Smooth muscle cell of the brain vasculature (primary cell): ENCODE measurements at regions not wholly inside any gene's neighbourhood (a gene's known extent, or its start where the extent isn't known, plus 50 kb on each side); places are given as distances from the start of the nearest gene placed in this dataset.
"Not testable (repeated sequence)": the region's sequence is repeated elsewhere in the genome, so short reads cannot be mapped to it uniquely, and the experiment has no call there.

Source experiments
- DNase-seq: peaks from one replicate; pipeline ENCODE4 v3.0.0-alpha.2; 2012; ENCODE audit warnings: low read depth, low spot score

DNA sequence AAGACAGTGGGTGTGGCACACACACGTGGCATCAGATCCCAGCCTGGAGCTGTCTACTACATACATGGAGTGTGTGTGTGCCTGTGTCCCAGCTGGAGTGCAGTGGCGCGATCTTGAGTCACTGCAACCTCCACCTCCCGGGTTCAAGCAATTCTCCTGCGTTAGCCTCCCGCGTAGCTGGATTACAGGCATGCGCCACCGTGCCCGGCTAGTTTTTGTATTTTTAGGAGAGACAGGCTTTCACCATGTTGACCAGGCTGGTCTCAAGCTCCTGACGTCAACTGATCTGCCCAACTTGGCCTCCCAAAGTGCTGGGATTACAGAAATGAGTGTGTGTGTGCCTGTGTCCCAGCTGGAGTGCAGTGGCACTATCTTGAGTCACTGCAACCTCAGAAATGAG, 108.8 kb downstream of the IL12A start:
- no peak for DNase-seq

DNA sequence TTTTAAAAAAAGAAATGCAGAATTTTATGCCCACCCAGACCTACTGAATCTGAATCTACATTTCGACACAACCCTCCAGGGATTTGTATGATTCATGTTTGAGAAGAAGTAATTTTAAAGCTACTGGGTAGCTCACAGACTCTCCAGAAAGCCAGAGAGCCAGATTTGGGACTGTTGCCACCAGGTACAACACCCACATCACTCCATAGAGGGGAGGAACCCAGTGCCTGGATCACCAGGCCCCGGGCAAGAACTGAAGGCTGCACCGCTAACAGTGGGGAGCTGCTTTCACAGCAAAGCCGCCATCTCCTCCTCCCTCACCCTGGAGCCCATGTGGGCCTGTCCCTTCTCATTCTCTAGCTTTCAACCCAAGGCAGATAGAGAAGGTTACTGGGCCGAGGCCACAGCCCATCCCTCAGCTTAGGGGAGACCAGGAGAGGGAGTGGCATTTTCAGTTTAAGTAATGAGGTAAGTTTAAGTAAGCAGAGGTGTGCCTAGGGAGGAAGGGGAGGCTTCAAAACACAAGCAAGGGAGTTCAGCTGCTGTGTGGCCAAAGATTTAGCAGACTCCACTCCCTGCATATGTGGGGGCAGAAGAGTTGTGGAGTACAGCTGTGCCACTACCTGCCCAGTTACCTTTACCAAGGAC, 109.8 kb downstream of the IL12A start:
- DNase-seq, result no peak

DNA sequence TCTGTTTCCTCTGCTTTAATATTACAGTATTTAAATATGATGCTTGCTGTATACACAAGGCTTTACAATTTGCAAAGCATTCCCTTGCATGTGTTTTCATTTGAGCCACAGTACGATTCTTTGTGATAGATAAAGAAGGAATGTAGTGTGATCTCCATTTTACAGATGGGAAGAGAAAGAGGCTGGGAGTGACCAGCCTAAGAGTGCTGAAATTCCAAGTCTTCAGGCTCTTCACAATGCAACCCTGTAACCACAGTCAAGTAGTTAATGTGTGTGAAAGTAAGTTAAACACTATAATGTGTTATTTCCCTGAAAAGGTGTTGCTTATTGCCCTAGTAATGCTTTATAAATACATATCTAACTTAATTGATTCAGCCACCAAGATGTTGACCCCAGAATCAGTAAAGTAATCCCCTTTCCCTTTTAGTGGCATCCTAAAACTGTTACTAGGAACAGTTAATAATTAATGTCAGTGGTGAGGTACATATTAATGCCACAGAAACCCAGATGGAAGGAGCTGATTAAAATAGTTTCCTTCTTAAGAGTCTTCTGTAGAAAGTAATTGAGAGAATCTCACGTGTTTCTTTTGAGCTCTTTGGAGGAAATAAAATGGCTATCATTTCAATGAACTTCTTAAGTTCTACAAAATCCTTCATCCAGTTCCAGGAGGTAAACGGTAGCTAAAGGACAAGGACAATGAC, 110.4 kb downstream of the IL12A start:
- DNase-seq, result no peak

DNA sequence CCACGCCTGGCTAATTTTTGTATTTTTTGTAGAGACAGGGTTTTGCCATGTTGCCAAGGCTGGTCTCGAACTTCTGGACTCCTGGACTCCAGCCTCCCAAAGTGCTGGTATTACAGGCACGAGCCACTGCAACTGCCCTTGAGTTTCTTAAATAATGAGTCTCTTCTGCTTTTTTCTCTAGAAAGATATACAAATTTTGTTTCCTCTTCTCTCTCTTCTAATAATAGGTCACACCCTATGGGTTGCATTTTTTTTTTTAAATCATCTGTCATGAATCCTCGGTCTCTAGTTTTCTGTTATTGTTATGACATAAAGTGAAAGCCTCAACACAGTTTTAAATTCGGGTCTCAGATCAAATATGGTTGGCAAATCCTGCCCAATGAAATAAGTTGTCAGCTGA, 111.2 kb downstream of the IL12A start:
- no peak for DNase-seq

DNA sequence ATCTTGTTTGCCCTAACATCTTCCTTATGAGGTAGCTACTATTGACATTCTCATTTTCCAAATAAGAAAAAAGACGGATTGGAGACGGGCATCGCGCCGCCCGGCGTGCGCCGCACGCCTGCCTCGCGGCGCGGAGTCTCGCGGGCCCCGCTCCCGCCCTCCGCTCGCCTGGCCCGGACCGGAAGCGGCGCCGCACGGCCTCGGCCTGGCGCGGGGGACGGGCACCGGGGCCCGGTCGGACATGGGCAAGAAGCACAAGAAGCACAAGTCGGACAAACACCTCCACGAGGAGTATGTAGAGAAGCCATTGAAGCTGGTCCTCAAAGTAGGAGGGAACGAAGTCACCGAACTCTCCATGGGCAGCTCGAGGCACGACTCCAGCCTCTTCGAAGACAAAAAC, 112.0 kb downstream of the IL12A start:
- no peak for DNase-seq

DNA sequence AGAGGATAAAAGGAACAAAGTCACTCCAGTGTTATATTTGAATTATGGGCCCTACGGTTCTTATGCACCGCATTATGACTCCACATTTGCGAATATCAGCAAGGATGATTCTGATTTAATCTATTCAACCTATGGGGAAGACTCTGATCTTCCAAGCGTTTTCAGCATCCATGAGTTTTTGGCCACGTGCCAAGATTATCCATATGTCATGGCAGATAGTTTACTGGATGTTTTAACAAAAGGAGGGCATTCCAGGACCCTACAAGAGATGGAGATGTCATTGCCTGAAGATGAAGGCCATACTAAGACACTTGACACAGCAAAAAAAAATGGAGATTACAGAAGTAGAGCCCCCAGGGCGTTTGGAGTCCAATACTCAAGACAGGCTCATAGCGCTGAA, 113.4 kb downstream of the IL12A start:
- DNase-seq, result not testable (repeated sequence)

DNA sequence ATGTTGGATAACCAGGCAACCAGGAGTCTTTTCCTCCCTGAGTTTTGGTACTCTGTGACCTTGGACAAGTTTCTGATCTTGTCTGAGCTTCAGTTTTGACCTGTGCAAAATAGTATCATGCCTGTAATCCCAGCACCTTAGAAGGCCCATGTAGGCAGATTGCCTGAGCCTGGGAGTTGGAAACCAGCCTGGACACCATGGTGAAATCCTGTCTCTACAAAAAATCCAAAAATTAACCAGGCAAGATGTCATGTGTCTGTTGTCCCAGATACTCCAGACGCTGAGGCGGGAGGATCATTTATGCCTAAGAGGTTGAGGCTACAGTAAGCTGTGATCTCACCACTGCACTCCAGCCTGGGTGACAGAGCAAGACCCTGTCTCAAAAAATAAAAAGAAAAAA, 114.8 kb downstream of the IL12A start:
- DNase-seq, result no peak

DNA sequence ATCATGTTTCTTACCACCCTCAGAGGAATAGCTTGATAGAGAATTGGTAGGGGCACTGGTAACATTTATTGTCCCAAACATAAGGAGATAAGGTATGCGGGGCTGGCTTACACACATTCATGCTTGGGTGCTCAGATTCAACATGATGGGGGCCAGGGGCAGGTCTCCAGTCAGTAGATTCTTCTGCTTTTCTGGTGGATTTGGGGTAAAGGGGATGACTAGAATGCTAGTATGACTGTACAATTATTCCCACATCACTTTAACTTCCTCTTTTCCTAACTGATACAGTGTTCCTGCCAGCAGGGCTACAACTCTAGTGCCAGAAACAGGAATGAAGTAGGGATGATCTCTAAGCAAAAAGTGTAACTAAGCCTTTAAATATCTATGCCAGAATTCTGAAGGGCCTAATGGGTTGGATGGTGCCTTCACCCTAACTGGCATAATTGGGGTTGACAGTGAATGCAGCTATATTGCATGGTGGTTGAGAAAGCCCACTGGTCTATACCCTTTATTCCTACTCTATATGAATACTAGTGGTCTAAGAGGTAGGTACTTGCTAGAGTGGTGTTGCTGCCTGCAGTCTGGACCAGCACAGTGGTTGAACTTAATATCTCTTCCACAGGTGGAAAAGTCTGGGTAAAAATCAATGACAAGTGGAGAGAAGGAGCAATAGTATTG, 117.4 kb downstream of the IL12A start:
- DNase-seq, result no peak

DNA sequence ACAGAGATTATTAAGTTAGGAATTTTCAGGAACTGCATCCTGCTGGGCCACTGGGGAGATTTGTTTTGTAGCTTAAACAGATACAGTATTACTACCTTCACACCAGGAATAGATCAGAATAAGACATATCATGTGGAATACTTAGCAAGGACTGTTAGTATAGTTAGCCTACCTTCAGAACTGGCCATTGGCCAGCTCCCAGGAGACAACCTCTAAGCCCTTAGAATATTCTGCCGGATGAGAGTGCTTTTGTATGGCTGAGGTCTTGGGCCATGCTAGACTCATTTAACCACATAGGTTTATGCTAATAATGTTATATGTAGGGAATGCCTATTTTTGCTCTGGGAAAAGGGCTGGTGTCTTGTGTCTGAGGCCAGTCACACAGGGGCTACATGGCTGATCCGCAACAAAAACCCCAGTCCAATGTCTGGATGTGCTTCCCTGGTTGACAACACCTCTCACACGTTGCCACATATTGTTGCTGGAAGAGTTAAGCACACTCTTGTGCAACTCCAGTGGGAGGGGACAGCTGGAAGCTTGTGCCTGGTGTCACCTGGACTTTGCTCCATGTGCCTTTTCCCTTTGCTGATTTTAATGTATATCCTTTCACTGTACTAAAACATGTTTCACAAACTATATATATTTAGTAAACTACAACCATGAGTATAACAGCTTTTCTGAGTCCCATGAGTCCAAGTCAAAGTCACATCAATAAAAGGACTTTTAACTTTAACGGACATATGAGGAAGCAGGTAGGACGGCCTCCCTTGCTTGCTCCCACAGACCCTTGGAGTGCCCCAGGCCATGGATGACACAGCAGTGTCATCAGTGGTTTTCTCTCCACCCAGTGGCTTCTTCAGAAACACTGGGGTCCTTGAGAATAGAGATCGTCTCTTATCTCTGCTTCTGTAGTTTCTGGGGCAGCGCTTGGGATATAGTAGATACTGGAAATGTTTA, 118.0 kb upstream of the C3orf80 start:
- no peak for DNase-seq

DNA sequence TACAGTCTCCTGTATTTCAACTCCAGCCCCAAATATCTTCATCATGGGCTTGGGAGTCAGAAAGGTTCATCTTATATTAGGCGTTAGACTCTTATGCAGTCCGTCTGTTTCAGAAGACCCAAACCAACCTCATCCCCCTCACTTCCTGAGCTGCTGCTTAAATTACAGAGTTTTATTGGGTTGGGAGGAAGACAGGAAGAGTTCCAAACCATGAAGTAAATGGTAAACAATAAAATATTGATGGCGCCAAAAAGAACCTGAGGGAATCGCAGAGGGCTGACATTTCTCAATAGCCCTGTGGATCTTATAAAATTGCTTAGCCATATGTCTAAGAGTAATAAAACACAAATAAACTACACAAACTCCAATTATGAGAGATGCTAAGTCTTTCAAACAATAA, 116.9 kb upstream of the C3orf80 start:
- DNase-seq, result no peak

DNA sequence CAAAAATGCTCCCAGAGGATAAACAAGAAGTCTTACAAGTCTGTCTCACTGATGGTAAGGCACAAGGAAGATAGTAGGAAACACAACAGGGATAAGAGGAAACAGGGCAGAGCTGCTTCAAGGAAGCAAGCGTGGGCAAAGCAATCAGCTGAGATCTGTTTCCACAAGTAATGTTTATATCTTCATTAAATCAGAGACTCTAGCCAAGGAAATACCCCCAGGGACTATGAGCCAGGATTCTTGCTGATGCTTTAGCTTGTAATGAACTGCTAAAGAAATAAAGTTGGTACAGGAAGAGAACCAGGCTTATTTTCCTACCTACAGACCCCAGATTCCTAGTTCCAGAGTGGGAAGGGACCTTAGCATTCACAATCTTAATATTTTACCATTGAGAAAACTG, 112.7 kb upstream of the C3orf80 start:
- DNase-seq, result no peak

DNA sequence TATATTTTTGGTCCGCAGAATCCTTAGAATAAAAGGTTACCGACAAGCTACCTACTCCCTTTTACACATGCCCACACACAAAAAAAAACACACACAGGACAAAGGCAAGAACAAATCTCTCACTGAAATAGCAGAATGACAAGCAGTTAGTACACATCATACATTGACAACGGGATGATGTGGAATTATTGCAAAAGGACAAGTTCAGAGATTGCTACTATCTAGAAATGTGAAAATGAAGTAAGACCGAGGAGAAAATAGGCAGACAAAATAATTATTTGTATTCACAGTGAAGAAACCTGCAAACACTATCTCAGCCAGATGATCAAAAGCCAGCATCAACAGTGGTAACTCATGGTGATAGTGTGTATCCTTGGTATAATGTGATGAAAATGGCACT, 112.2 kb upstream of the C3orf80 start:
- no peak for DNase-seq

DNA sequence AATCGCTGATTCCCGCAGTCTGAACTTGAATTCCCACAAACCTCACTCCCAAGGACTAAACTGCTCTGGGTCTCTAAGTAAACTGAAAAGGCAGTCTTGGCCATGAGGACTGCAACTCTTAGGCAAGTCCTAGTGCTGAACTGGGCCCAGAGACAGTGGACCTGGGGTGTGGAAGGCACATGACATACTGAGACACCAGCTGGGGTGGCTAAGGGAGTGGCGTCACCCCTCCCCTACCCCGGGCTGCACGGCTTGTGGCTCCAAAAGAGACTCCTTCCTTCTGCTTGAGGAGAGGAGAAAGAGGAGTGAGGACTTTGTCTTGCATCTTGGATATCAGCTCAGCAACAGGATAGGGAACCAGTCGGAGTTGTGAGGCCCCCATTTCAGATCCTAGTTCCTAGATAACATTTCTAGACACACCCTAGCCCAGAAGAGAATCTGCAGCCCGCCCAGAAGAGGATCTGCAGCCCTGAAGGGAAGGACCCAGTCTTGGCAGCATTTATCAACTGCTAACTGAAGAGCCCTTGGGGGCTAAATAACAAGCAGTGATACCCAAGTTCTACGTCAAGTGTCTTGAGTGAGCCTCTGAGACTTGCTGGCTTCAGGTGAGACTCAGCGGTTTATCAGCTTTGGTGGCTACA, 110.7 kb upstream of the C3orf80 start:
- no peak for DNase-seq

DNA sequence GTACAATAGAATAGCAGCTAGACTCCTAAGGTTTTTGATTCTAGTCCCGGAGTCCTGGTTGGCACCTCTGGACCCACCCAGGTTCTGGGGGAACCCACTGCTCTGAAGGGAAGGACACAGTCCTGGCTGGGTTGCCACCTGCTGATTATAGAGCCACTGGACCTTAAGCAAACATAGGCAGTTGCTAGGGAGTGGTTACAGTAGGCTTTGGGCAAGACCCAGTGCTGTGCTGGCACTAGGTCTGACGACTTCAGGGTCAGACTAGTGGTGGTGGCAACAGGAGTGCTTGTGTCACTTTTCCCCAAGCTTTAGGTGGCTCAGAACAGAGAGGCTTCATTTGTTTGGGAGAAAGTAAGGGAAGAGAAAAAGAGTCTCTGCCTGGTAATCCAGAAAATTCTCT, 109.8 kb upstream of the C3orf80 start:
- DNase-seq, result no peak

DNA sequence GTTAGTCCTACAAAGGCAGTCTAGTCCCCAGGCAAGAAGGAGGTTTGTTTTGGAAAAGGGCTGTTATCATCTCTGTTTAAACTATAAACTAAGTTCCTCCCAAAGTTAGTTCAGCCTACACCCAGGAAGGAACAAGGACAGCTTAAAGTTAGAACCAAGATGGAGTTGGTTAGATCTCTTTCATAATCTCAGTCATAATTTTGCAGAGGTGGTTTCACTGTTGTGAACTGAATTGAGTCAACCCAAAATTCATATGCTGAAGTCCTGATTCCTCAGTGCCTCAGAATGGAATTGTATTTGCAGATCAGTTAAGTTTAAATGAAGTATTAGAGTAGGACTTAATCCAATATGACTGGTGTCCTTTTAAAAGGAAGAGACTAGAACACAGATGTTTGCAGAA, 101.0 kb upstream of the C3orf80 start:
- no peak for DNase-seq

DNA sequence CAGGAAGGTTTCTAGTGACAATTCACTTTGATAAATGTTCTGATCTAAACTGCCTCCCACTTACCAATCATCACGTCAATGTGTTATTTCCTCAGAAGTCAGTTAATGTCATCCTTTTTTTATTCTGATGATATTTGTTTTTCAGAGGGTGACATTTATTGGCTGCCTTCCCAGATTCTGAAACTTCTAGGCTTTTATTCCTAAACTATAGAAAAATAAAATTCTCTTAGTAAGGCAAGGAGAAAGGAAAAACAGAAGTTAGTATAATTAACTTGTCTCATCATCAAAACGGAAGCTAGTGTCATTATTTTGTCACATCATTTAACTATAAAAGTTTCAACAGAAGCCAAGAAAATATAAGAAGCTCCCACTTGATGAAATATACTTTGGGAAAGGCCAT, 100.0 kb upstream of the C3orf80 start:
- no peak for DNase-seq

DNA sequence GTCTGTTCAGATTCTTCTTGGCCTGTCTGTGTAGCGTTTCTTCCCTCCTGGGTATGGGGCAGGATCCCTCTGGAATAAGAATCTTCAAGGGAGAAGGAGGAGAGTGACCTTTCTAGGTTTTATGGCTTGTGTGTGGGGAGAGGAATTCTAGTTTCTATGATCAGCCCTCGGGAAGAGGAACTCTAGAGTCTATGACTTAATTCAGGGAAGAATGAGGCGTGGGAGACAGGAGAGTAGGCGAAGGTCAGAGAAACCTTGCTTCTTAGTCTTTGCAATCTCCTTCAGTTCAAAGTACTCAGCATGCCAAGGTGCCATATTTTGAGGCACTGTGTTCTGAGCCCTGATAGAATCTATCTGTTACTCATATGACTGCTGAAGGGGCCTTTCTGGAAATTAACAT, 99.2 kb upstream of the C3orf80 start:
- DNase-seq, result no peak

DNA sequence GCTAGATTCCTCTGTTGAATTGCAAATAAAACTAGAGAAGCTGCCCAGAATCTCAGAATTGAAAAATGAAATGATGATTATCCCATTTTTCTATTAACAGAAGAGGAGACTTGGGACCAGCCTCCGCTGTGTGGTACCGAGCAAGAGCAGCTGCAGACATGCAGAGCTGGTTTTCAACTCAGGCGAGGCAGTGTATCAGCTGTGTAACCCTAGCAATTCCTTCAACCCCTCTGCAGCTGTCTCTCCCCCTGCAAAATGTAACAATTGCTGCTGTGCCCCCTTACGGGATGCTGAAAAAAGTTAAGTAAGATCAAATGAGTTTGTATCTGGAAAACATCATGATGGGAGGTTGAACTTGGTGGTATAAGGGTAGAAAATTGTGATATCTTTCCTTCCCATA, 98.5 kb upstream of the C3orf80 start:
- no peak for DNase-seq

DNA sequence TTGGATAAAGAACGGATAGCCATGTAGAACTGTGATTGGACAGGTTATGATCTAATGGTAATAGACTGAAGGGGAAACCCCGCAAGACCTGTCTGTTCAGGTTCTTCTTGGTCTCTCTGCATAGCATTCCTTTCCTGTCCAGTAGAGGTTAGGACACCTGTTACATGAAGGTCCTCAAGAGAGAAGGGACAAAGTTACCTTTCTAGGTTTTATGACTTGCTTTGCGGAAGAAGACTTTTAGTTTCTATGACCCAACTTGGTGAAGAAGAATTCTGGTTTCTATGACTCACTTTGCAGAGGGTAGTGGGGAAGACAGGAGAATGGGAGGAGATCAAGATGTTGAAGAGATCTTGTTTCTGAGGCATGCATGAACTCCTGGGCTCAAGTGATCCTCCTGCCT, 97.9 kb upstream of the C3orf80 start:
- no peak for DNase-seq

DNA sequence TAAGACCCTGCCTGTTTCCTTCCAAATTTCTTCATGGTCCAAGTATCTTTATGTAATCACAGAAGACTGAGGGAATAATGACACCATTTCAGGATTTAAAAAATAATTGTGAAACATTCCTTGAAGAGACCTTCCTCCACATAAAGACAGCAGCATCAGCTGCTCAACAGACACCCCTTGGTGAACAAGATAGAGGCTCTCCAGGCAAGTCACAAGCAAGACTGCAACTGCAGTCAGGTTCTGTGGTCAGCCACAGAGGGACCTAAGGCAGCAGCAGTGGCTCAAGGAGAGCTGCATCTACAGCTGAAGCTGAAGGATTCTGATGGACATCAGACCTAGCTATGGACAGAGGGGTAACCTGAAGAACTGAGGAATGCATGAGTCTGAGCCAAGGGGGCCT, 97.2 kb upstream of the C3orf80 start:
- DNase-seq, result no peak

DNA sequence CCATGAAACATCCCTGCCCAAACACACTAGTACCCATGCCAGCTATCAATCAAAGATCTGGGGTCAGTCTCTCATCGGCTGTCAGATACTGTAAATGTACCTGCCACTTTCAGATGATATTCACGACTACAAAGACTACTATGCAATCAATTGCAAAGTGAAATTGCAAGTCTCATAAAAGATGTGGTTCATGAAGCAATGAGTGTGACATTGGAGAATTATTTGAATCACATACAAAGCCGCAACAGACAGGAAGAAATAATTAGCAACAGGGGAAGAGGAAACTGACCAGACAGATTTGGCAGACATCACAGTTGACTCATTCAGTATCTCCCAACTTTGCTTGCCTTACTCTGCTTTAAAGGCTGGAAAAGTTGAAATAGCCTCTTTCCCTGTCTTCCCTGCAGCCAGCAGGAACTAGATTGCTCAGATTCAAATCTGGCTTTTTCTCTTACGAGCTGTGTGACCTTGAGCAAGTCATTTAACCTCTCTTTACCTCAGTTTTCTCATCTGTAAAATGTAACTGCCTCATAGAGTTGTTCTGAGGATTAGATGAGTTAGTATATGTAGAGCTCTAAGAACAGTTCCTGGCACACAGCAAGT, 95.7 kb upstream of the C3orf80 start:
- peak; percentile 4 for DNase-seq
